ENCODE measurements at regions not wholly inside any gene's neighbourhood (a gene's known extent, or its start where the extent isn't known, plus 50 kb on each side); places are given as distances from the start of the nearest gene placed in this dataset.

DNA sequence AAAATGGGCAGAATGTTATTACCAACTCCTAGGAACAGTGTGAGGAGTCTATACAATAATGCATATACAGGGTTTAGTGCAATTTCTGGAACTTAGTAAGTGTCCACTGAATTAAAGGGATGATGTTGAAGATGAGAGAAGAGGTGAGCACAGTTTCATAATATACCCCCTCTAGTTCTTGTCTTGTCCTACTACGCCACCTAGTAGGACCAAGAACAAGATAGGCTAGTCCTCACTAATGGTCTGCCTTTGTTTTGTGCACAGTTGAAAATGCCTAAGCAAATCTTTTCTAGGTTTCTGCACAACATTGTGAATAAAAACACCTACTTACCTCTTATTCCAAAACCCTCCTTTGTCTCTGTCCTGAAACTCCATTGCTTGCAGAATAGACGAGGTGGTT lies 670.2 kb downstream of the CDH8 start:
- TF ChIP-seq, protein P1, sequence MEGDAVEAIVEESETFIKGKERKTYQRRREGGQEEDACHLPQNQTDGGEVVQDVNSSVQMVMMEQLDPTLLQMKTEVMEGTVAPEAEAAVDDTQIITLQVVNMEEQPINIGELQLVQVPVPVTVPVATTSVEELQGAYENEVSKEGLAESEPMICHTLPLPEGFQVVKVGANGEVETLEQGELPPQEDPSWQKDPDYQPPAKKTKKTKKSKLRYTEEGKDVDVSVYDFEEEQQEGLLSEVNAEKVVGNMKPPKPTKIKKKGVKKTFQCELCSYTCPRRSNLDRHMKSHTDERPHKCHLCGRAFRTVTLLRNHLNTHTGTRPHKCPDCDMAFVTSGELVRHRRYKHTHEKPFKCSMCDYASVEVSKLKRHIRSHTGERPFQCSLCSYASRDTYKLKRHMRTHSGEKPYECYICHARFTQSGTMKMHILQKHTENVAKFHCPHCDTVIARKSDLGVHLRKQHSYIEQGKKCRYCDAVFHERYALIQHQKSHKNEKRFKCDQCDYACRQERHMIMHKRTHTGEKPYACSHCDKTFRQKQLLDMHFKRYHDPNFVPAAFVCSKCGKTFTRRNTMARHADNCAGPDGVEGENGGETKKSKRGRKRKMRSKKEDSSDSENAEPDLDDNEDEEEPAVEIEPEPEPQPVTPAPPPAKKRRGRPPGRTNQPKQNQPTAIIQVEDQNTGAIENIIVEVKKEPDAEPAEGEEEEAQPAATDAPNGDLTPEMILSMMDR (IDR thresholded peaks at IDR 0.05): no peak
- no peak for TF ChIP-seq POLR2A (IDR thresholded peaks at IDR 0.05)
